ENCODE measurements at regions not wholly inside any gene's neighbourhood (a gene's known extent, or its start where the extent isn't known, plus 50 kb on each side); places are given as distances from the start of the nearest gene placed in this dataset.

GRCh38 chr9:99441829-99442228, 219.7 kb downstream of the SEC61B start:
- H3K4me3 ChIP-seq = no peak overlapping the region
- DNase-seq = no peak
- H3K27me3 ChIP-seq = no peaks in the 10 kb centered on the region
- no peaks in the 10 kb centered on the region for H3K9me3 ChIP-seq
- TF ChIP-seq POLR2AphosphoS5 (IDR thresholded peaks at IDR 0.05) = no peak
- TF ChIP-seq CTCF (IDR thresholded peaks at IDR 0.05) = no peak
- TF ChIP-seq EP300 (IDR thresholded peaks at IDR 0.05) = no peak
- TF ChIP-seq POLR2A (IDR thresholded peaks at IDR 0.05) = no peak
- no peak overlapping the region for H3K27ac ChIP-seq
- intact Hi-C loops (cut with DNase I; ENCODE audit: low total_unique reads) = no loop called here
- H3K36me3 ChIP-seq = no peaks in the 10 kb centered on the region
- peaks cover 0 to 5% (median 0%) of the 10 kb centered on the region in 4 donors for H3K4me1 ChIP-seq

- Histone ChIP-seq H3K27ac (no peak overlapping the region), H3K9me3 (no peaks in the 10 kb centered on the region), H3K27me3 (no peaks in the 10 kb centered on the region), H3K4me3 (no peak overlapping the region), H3K36me3 (no peaks in the 10 kb centered on the region), H3K4me1 (peaks cover 0 to 5% (median 0%) of the 10 kb centered on the region in 4 donors)
- DNase-seq = no peak
- TF ChIP-seq POLR2AphosphoS5 (IDR thresholded peaks at IDR 0.05) (peak in 1 of 3 donors; percentile 21), EP300 (IDR thresholded peaks at IDR 0.05) (no peak)
- intact Hi-C loops (cut with DNase I; ENCODE audit: low total_unique reads) = no loop called here
- WGBS, 5 donors = 59 to 79% (median 75%) methylated on average over 4 of the region's 4 CpGs
Measured at GRCh38 chr9:99445371-99445891, 223.3 kb downstream of the SEC61B start.

GRCh38 chr9:99445920-99446319, 223.8 kb downstream of the SEC61B start:
- TF ChIP-seq POLR2AphosphoS5 (IDR thresholded peaks at IDR 0.05) (no peak), EP300 (IDR thresholded peaks at IDR 0.05) (no peak), POLR2A (IDR thresholded peaks at IDR 0.05) (no peak), CTCF (IDR thresholded peaks at IDR 0.05) (no peak)
- H3K36me3 ChIP-seq = no peaks in the 10 kb centered on the region
- peaks cover 0 to 6% (median 0%) of the 10 kb centered on the region in 4 donors for H3K4me1 ChIP-seq
- H3K4me3 ChIP-seq = no peak overlapping the region
- WGBS, 5 donors = 61 to 73% (median 70%) methylated on average over 4 of the region's 4 CpGs
- DNase-seq = no peak
- peaks cover 0 to under 1% (median 0%) of the 10 kb centered on the region in 3 donors for H3K27me3 ChIP-seq
- H3K27ac ChIP-seq = no peak overlapping the region
- no peaks in the 10 kb centered on the region for H3K9me3 ChIP-seq
- intact Hi-C loops (cut with DNase I; ENCODE audit: low total_unique reads) = no loop called here

- no peak overlapping the region for H3K27ac ChIP-seq
- H3K4me3 ChIP-seq = no peak overlapping the region
- no peaks in the 10 kb centered on the region for H3K36me3 ChIP-seq
- H3K27me3 ChIP-seq = peaks cover 0 to 4% (median 0%) of the 10 kb centered on the region in 3 donors
- DNase-seq = no peak
- peaks cover 0 to 15% (median 0%) of the 10 kb centered on the region in 4 donors for H3K4me1 ChIP-seq
- no peaks in the 10 kb centered on the region for H3K9me3 ChIP-seq
- intact Hi-C loops (cut with DNase I; ENCODE audit: low total_unique reads) = no loop called here
- no peak for TF ChIP-seq POLR2A (IDR thresholded peaks at IDR 0.05)
- TF ChIP-seq CTCF (IDR thresholded peaks at IDR 0.05) = no peak
- no peak for TF ChIP-seq EP300 (IDR thresholded peaks at IDR 0.05)
- TF ChIP-seq POLR2AphosphoS5 (IDR thresholded peaks at IDR 0.05) = no peak
Measured at GRCh38 chr9:99447951-99448350, 225.9 kb downstream of the SEC61B start.

- no peaks in the 10 kb centered on the region for H3K36me3 ChIP-seq
- H3K4me3 ChIP-seq = no peak overlapping the region
- H3K9me3 ChIP-seq = no peaks in the 10 kb centered on the region
- intact Hi-C loops (cut with DNase I; ENCODE audit: low total_unique reads) = no loop called here
- H3K27me3 ChIP-seq = peaks cover 0 to 4% (median 0%) of the 10 kb centered on the region in 3 donors
- H3K4me1 ChIP-seq = peaks cover 0 to 15% (median 0%) of the 10 kb centered on the region in 4 donors
- no peak for DNase-seq
- no peak for TF ChIP-seq CTCF (IDR thresholded peaks at IDR 0.05)
- no peak for TF ChIP-seq EP300 (IDR thresholded peaks at IDR 0.05)
- TF ChIP-seq POLR2A (IDR thresholded peaks at IDR 0.05) = no peak
- no peak for TF ChIP-seq POLR2AphosphoS5 (IDR thresholded peaks at IDR 0.05)
- 52 to 83% (median 62%) methylated on average over 1 of the region's 1 CpG for WGBS, 5 donors
- H3K27ac ChIP-seq = no peak overlapping the region
Measured at GRCh38 chr9:99449726-99450125, 227.6 kb downstream of the SEC61B start.
